Heart left ventricle (tissue), 13 donors: ENCODE measurements at regions not wholly inside any gene's neighbourhood (a gene's known extent, or its start where the extent isn't known, plus 50 kb on each side); places are given as distances from the start of the nearest gene placed in this dataset.

ENCODE experiments used
- POLR2A ChIP-seq, 2 donors: fragments of 450-650 bp; IDR thresholded peaks; one replicate each; pipeline ENCODE4 v1.6.1; 2017; ENCODE audit warnings: antibody characterized with exemption in 2 of 2, mild to moderate bottlenecking in 2 of 2, moderate library complexity in 2 of 2
- TF ChIP-seq, protein P1 (sequence below), 12 donors: fragments of 200-600 bp; sonication (generic) in 4 of 12; IDR thresholded peaks; one replicate each; pipeline versions ENCODE4 v1.5.0 to v1.8.0; 2018 to 2022; ENCODE audit warnings: antibody characterized with exemption in 12 of 12, mild to moderate bottlenecking in 5 of 12
- donor health status: ischemic (EF 13 %, LVEDD 7.1; RV severe dilation, severe dysfunction).
- donor health status: DM: no; HTN: yes; CAD: no.
- donor health status: DM: no; HTN: no; CAD: no.
- donor health status: ischemic (EF 25% LVEDD 6.9; RV normal size, moderate dysfunction).
- donor health status: ischemic (EF 25% LVEDD 5.7; RV mildly dilated, moderate dysfunction).
- donor health status: ischemic (EF 35%, LVEDD 5.7; RV mildly dilated, moderate dysfunction).
- donor health status: nonischemic (EF 11% LVEDD 7.7; RV severe dilation, severe dysfunction).
- donor health status: DM: yes; HTN: yes; CAD: no.
- donor health status: PGD.
- donor health status: ischemic (EF 29% LVEDD 5.4; RV normal size, mild dysfunction).
- donor health status: nonischemic (EF 23%, LVEDD 6.1; RV moderate dilation, normal function).

DNA sequence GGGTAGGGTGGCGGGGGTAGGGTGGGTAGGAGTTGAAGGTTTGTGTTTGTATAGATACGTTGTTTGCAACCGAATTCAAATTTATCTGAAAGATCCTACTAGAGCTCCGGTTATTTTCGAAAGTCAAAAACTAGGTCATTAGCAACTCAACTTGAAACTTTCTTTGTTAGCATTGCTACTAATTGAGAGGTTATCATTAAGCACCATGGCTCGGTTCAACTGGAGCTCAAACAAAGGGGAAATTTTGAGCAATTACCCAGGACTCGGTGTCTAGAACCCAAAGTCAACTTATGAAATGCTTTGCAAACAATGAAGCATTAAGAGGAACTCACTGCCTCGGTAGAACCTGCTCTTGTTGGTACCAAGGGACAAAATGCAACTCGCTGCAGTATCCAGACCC lies 207.7 kb downstream of the BCAT1 start:
- TF ChIP-seq, protein P1, sequence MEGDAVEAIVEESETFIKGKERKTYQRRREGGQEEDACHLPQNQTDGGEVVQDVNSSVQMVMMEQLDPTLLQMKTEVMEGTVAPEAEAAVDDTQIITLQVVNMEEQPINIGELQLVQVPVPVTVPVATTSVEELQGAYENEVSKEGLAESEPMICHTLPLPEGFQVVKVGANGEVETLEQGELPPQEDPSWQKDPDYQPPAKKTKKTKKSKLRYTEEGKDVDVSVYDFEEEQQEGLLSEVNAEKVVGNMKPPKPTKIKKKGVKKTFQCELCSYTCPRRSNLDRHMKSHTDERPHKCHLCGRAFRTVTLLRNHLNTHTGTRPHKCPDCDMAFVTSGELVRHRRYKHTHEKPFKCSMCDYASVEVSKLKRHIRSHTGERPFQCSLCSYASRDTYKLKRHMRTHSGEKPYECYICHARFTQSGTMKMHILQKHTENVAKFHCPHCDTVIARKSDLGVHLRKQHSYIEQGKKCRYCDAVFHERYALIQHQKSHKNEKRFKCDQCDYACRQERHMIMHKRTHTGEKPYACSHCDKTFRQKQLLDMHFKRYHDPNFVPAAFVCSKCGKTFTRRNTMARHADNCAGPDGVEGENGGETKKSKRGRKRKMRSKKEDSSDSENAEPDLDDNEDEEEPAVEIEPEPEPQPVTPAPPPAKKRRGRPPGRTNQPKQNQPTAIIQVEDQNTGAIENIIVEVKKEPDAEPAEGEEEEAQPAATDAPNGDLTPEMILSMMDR (IDR thresholded peaks at IDR 0.05): no peak
- TF ChIP-seq POLR2A (IDR thresholded peaks at IDR 0.05): no peak
